HG02840 (cell line): ENCODE measurements at regions not wholly inside any gene's neighbourhood (a gene's known extent, or its start where the extent isn't known, plus 50 kb on each side); places are given as distances from the start of the nearest gene placed in this dataset.
A peak's percentile ranks its signal among the peaks of the same experiment; 100 is the strongest.
"Not testable (repeated sequence)": the region's sequence is repeated elsewhere in the genome, so short reads cannot be mapped to it uniquely, and the experiment has no call there.

Source experiments
- ATAC-seq: cut with Tn5 transposase; IDR thresholded peaks from one replicate; pipeline ENCODE4 v1.9.1; 2021; ENCODE audit warnings: mild to moderate bottlenecking, moderate library complexity, moderate number of reproducible peaks; ENCODE audit not compliant: unreplicated experiment, low FRiP score

DNA sequence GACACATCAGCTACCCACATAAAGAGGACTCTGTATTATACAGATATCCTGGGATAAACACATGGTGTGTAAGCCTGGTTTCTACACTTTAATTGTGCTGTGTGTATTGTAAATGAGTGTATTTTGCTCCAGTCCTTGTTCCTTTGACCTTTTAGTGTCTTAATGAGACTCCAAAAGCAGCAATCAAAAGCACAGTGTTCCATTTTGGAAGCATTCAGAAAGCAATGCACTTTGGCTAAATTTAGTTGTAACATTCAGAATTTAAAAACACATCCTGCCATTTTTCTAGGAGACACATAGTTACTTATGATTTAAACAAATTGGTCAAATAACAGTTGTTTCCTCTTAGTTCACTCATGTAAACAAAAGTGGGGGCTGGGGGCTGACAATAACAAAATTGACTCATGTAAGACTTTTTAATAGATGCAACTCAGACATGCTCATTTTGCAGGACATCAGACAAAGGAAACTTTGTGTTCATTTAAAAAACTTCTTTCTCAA lies 122.2 kb downstream of the GPR37 start:
- ATAC-seq: no peak

GRCh38 chr7:124635416-124635815 lies 130.2 kb downstream of the GPR37 start:
- ATAC-seq: no peak

DNA sequence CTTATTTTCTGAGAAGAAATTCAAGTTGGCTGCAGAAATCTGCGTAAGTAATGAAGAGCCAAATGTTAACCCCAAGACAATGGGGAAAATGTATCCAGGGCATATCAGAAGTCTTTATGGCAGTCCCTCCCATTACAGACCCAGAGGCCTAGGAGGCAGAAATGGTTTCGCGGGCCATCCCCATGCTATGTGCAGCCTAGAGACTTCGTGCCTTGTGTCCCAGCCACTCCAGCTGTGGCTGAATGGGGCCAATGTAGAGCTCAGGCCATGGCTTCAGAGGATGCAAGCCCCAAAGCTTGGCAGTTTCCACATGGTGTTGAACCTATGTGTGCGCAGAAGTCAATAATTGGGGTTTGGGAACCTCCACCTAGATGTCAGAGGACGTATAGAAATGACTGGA lies 131.9 kb downstream of the GPR37 start:
- ATAC-seq: no peak

DNA sequence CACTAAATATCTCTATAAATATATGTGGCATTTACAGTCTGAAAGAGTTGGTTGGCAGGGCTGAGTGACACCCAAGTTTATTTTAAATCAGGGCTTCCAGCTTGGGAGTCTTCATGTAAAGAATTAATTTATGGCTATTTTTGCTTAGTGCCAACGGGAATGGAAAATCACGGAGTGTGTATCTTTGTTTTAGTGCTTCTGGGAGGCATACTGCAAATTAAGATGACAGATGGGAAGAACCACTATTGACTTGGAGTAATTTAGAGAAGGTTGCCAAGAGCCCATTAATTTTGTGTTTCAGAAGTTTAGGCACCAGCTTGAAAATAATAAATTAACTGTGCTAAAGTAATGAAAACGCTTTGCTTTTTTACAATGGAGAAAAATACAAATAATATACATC lies 135.2 kb downstream of the GPR37 start:
- ATAC-seq: no peak

DNA sequence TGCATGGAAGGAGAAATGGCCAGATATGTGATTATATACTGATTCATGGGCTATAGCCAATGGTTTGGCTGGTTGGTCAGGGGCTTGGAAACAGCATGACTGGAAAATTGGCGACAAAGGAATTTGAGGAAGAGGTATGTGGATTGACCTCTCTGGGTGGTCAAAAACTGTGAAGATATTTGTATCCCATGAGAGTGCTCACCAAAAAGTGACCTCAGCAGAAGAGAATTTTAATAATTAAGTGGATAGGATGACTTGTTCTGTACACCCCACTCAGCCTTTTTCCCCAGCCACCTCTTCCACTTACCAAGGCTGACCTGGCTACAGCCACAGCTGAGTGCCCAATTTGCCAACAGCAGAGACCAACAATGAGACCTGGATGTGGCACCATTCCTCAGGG lies 146.7 kb downstream of the GPR37 start:
- ATAC-seq: no peak

DNA sequence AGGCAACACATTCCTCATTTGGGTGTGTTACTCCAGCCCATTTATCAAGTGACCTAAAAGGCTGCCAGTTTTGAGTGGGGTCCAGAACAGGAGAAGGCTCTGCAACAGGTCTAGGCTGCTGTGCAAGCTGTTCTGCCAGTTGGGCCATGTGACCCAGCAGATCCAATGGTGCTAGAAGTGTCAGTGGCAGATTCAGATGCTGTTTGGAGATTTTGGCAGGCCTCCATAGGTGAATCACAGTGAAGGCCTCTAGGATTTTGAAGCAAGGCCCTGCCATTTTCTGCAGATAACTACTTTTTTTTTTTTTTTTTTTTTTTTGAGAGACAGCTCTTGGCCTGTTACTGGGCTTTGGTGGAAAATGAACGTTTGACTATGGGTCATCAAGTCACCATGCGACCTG lies 147.5 kb downstream of the GPR37 start:
- ATAC-seq: not testable (repeated sequence)

GRCh38 chr7:124603066-124603465 lies 162.5 kb downstream of the GPR37 start:
- no peak for ATAC-seq

GRCh38 chr7:124597509-124597908 lies 168.1 kb downstream of the GPR37 start:
- peak; percentile 76 for ATAC-seq

- ATAC-seq: no peak
Observed at GRCh38 chr7:124596881-124597280, 168.7 kb downstream of the GPR37 start.

- no peak for ATAC-seq
Observed at GRCh38 chr7:124590814-124591213, 174.8 kb downstream of the GPR37 start.

GRCh38 chr7:124577256-124577655 lies 188.3 kb downstream of the GPR37 start:
- ATAC-seq: no peak

DNA sequence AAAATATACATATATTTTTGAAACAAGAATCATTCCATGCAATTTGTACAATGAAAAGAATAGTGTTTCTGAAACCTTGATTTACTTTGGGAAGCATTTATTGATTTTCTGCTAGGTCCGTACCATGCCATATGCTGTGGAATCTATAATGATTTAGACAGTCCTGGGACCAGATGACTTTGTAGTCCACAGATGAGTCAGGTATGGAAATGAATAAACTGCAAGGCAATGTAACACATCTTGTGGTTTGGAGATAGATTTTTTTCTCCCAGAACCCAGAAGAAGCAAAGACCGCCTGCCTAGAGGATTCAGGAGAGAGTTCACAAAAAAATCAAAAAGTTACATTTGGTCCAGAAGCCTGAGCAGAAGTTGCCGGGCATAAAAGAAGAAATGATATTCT lies 190.4 kb downstream of the GPR37 start:
- no peak for ATAC-seq

GRCh38 chr7:124570558-124570957 lies 195.0 kb downstream of the GPR37 start:
- ATAC-seq: no peak

GRCh38 chr7:124566583-124566982 lies 199.0 kb downstream of the GPR37 start:
- ATAC-seq: no peak

- ATAC-seq: no peak
Observed at GRCh38 chr7:124557587-124557986, 208.0 kb downstream of the GPR37 start.

- no peak for ATAC-seq
Observed at GRCh38 chr7:124557101-124557500, 208.5 kb downstream of the GPR37 start.

DNA sequence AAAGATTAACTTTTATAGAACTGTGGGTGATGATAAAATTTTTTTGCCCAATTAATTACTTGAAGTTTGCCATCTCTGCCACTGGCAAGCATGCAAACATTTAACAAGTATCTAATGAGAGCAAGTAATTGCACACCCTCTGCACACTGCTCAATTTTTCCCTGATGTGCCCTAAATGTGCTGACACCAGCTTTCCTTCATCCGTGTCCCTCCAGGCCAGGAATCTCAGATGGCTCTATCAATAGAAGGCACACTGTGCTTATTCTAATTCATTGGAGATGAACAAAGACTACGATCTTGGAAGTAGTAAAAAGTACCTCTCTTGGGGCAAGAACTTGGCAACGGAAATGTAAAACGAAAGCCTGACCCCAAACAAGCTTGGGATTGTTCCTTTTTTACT lies 212.1 kb downstream of the GPR37 start:
- ATAC-seq: no peak

- ATAC-seq: no peak
Observed at GRCh38 chr7:124552217-124552616, 213.4 kb downstream of the GPR37 start.

DNA sequence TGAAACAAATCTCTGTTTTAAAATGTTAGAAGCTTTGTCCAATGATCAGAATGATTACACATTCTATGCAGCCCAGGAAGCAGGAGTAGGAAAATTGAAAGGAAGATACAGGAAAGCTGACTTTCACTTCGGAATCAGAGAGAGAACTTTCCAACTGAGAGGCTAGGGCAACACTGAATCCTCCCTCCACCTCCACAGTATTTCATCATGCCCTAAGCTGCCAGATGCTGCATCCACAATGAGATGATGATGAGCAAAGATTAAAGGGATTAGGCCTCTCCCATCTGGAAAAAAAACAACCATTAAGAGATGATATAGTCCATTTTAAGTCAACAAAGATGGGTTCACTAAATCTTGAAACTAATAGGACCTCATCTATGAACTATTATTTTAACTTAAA lies 215.6 kb downstream of the GPR37 start:
- ATAC-seq: no peak

DNA sequence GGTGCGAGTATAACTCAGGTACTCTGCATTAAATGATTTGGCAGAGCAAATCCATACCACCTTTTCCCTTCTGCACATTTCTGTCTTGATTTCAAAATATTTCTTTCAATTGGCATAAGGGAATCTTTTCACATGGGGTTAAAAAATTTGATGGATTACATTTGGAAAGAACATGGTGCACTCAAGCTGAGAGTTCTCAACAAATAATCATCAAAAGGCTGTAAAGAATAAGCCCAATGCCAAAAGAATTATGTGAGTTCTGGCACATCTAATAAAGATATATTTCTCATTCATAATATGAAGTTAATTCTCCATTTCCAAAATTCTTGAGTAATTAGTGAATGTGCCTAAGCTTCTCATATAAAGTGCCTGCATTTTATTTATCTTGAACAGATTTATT lies 223.1 kb downstream of the GPR37 start:
- ATAC-seq: no peak

DNA sequence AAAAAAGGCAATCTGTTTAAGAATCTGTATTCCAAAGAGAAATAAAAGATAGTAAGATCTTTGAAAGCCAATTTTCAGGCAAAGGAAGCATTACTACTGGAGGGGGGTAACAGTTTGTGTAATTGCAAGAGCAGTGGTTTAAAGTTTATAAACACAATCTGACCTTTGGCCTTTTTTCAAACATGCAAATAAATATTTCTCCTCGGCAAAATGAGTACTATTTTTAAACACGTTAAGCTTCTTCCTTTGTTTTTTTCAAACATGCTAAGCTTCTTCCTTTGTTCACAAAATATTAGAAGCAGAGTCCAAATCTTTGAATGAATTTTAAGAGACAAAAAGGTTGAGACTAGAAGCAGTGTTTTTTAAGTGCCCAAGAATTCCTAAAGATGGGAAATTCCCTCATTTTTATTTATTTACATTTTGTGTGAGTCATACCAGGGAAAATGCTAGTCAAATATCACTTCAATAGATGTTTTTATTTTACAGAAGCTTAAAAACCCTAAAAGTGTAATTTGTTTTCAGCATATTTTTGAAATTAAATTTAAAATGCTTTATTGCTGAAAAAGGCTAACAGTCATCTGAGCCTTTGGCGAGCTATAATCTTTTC lies 229.3 kb downstream of the GPR37 start:
- ATAC-seq: no peak

- ATAC-seq: no peak
Observed at GRCh38 chr7:124532166-124532565, 233.4 kb downstream of the GPR37 start.

DNA sequence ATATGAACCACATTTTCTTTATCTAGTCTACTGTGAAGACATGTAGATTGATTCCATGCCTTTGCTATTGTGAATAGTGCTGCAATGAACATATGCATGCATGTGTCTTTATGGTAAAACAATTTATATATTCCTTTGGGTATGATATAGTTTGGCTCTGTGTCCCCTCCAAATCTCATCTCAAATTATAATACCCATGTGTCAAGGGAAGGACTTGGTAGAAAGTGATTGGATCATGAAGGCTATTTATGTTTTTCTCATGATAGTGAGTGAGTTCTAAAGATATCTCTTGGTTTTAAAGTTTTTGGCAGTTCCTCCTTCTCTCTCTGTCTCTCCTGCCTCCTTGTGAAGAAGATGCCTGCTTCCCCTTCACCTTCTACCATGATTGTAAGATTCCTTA lies 248.7 kb downstream of the GPR37 start:
- ATAC-seq: no peak
